Activated CD4-positive, alpha-beta T cell treated with anti-CD3 and anti-CD28 coated beads for 36 hours (primary cell): ENCODE measurements at regions not wholly inside any gene's neighbourhood (a gene's known extent, or its start where the extent isn't known, plus 50 kb on each side); places are given as distances from the start of the nearest gene placed in this dataset.

Experiments
- ATAC-seq: fragments of 200-7000 bp; cut with Tn5 transposase; one replicate; pipeline ENCODE4 v1.10.0; 2021; ENCODE audit warnings: mild to moderate bottlenecking, moderate library complexity
- CTCF ChIA-PET: fragments of 350-600 bp; sonication (Branson Sonifier 250); formaldehyde crosslinking; loops from one replicate; lab custom pipeline; 2021; ENCODE audit warnings: antibody characterized with exemption; lab: Charles Lee
- POLR2A ChIA-PET: fragments of 350-600 bp; sonication (Branson Sonifier 250); formaldehyde crosslinking; loops from one replicate; lab custom pipeline; 2021; ENCODE audit warnings: antibody characterized with exemption, inconsistent platforms; lab: Charles Lee
- DNase-seq: peaks from one replicate; pipeline ENCODE4 v3.0.0-alpha.2; 2020
- H3K27ac Mint-ChIP-seq: one replicate; pipeline ENCODE4 v1.8.0; 2021; ENCODE audit warnings: mixed read lengths
- H3K27me3 Mint-ChIP-seq: one replicate; pipeline ENCODE4 v1.8.0; 2021; ENCODE audit warnings: mixed read lengths
- H3K36me3 Mint-ChIP-seq: one replicate; pipeline ENCODE4 v1.8.0; 2021; ENCODE audit warnings: low read depth, mixed read lengths
- H3K4me1 Mint-ChIP-seq: one replicate; pipeline ENCODE4 v1.8.0; 2021; ENCODE audit warnings: mixed read lengths
- H3K4me3 Mint-ChIP-seq: one replicate; pipeline ENCODE4 v1.8.0; 2021; ENCODE audit warnings: mild to moderate bottlenecking, moderate library complexity, mixed read lengths
- H3K9me3 Mint-ChIP-seq: one replicate; pipeline ENCODE4 v1.8.0; 2021; ENCODE audit warnings: low read depth, mixed read lengths
- intact Hi-C, 2 experiments: fragments of 100-400 bp; cut with DNase I in 1 of 2; cut with micrococcal nuclease in 1 of 2; formaldehyde crosslinking; loops; one replicate each; pipeline versions ENCODE4 v1.14.2 to v1.15.1; 2022 to 2024; cut with DNase I, micrococcal nuclease

DNA sequence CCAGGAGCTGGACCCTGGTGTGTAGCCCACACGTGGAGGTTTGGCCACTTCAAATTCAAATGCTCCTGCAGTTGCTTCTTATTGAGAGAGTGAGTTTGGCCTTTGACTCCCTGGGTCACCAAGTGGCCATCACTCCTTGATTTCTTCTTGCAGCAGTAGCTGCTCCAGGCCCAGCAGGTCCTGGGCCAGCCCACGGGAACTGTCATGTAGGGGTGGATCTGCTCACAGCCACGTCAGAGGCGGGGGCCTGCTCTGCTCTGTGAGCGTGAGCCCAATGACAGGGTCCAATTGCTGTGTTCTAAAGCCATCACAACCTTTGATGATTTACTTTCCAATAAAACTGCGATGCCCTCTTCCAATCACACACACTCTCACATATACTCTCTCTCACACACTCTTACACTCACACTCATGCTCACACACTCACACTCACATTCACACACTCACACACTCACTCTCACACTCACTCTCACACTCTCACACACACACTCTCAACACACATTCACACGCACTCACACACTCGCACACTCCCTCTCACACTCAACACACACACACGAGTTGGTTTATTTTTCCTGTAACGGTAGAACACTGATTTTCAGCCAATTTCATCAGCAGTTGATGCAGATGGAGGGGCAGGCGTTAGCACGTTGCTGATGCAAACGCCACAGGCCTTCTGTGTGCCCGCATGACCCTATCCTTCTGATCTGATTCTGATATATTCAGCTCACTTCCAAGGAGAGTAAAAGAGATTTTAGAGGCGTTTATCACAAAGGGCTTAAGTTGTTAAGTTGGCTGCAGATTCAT is 210.7 kb upstream of the PPP2R2D start:
- POLR2A ChIA-PET, result no interaction called here
- H3K27me3 Mint-ChIP-seq, result peaks cover 3% of the 10 kb centered on the region

DNA sequence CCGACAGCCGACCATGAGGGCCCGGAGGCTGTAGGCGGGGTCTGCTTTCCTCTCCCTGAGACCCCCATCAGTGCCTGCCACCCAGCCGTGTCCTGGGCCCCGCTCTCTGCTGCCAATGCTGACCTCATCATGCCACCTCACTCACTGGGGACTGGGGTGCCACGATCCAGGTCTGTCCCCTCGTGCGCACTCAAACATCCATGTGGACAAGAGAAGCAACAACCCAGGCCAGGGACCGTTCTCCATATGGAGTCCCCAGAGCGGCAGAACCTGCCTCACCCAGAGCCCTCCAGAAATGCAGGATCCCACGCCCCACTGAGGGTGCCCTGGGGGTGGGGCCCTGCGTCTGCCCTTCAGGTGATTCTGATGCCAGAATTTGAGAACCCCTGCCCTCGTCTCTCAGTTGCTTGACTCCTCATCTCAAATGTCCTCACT is 210.0 kb upstream of the PPP2R2D start:
- no peaks in the 10 kb centered on the region for H3K36me3 Mint-ChIP-seq
- CTCF ChIA-PET, result no interaction called here
- no peaks in the 10 kb centered on the region for H3K4me1 Mint-ChIP-seq
- peaks cover 3% of the 10 kb centered on the region for H3K27me3 Mint-ChIP-seq
- no peak for ATAC-seq
- no peak for DNase-seq
- no peak overlapping the region for H3K4me3 Mint-ChIP-seq
- intact Hi-C loops, result no loop called here
- POLR2A ChIA-PET, result no interaction called here
- H3K9me3 Mint-ChIP-seq, result no peaks in the 10 kb centered on the region
- H3K27ac Mint-ChIP-seq, result no peak overlapping the region

More for the DNA sequence above, 210.7 kb upstream of the PPP2R2D start:
- Mint-ChIP-seq H3K36me3 (no peaks in the 10 kb centered on the region), H3K4me1 (no peaks in the 10 kb centered on the region), H3K27ac (no peak overlapping the region), H3K9me3 (no peaks in the 10 kb centered on the region), H3K4me3 (no peak overlapping the region)
- intact Hi-C loops, result no loop called here
- DNase-seq (no peak), ATAC-seq (no peak)
- CTCF ChIA-PET, result no interaction called here

DNA sequence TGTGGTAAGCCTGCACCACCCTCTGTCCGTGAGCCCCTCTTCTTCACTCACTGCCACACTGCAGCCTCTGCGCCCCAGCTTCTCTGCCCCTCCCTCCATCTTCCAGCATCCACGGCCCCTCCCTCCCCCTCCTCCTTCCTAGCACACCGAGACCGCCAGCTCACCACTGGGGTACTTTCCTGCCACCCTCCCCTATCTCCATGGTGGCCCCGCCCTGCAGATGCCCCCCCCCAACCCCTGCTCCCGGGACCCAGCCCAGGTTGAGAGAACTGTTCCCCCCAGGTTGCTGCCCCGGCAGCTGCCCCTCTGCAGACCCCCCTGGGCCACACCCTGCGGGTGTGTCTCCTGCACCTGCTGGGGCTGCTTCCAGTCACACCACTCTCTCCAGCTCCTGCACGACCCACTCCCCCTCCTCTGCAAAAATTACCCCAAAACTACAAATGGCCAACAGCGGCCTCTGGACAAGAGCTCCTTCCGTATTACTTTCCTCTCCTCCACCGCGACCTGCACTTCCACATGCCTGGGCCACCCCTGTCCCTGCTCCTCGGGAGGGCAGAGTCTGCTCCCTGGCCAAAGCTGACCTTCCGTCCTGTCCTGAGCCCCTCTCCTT is 209.2 kb upstream of the PPP2R2D start:
- Mint-ChIP-seq H3K9me3 (no peaks in the 10 kb centered on the region), H3K27ac (no peak overlapping the region), H3K4me3 (no peak overlapping the region), H3K27me3 (peaks cover 3% of the 10 kb centered on the region), H3K36me3 (no peaks in the 10 kb centered on the region), H3K4me1 (no peaks in the 10 kb centered on the region)
- intact Hi-C loops, result no loop called here
- DNase-seq, result no peak
- POLR2A ChIA-PET, result no interaction called here
- no peak for ATAC-seq
- CTCF ChIA-PET, result no interaction called here

DNA sequence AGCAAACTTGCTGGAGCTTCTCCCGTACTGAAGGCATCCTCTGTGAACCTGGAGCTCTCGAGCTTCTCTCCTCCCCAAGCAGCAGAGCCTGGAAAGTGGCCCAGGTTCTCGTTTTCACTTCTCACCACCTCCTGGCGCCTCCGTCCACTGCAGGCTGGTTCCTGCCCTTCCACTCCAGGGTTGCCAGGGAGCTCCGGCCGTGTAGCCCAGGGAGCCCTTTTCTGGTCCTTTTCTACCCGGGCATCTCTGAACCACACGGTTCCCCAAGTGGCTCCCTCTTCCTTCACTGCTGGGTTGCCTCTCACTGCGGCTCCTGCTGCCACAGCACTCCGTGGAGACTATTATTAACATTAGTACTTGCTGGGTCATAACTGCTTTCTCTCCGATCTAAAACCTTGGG is 208.6 kb upstream of the PPP2R2D start:
- ATAC-seq (no peak), DNase-seq (no peak)
- peaks cover 3% of the 10 kb centered on the region for H3K27me3 Mint-ChIP-seq
- intact Hi-C loops, result no loop called here
- CTCF ChIA-PET, result no interaction called here
- H3K4me3 Mint-ChIP-seq, result no peak overlapping the region
- H3K36me3 Mint-ChIP-seq, result no peaks in the 10 kb centered on the region
- H3K27ac Mint-ChIP-seq, result no peak overlapping the region
- POLR2A ChIA-PET, result no interaction called here
- H3K9me3 Mint-ChIP-seq, result no peaks in the 10 kb centered on the region
- H3K4me1 Mint-ChIP-seq, result no peaks in the 10 kb centered on the region

DNA sequence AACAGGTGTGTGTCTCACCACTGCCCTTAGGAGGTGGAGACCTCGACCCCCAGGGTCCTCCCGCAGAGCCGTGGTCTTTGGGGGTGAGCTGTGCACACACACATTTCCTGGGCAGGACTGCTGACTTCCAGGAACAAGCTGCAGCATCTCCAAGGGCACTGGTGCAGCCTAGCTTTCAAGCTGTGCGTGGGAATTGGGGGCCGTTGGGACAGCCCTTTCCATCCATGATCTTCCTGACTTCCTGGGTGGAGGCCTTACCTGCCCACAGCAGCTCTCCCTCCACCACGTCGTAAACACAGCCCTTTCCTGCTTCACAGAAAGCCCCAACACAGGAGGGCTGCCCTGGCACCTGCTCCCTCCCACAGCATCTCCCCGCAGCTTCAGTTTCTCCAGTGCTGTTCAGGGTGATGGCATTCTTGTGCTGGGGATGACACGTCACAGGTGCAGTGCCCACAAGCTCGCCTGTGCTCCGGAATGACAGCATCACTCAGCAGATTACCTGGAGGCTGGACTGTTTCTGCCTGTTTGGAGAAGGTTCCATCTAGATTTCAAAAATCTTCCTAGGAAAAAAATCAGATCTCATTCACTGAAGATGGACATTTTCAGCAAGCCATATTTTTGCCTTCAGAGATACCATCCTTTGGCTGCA is 208.0 kb upstream of the PPP2R2D start:
- Mint-ChIP-seq H3K36me3 (no peaks in the 10 kb centered on the region), H3K4me3 (no peak overlapping the region), H3K27me3 (peaks cover 3% of the 10 kb centered on the region), H3K9me3 (no peaks in the 10 kb centered on the region), H3K27ac (no peak overlapping the region), H3K4me1 (no peaks in the 10 kb centered on the region)
- DNase-seq (no peak), ATAC-seq (no peak)
- ChIA-PET POLR2A (no interaction called here), CTCF (no interaction called here)
- intact Hi-C loops, result no loop called here

DNA sequence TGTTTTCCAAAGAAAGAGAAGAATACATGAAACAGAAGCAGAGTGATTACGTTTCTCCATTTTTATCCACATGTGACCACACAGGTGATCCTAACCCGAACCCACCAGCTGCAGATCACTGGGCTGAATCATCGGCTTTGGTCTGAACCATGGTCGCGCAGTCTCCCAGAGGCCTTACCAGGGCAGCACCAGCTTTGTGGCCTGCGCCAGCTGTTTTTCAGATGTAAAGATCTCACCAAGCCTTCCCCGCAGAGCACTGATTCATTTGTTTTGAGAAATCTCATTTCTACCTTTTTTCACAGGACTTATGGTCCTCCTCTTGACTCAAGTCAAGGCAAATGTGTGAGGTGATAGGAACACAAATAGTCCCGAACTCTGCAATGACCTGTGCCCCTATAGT is 207.0 kb upstream of the PPP2R2D start:
- Mint-ChIP-seq H3K27me3 (peaks cover 3% of the 10 kb centered on the region), H3K9me3 (no peaks in the 10 kb centered on the region), H3K36me3 (no peaks in the 10 kb centered on the region), H3K4me1 (no peaks in the 10 kb centered on the region), H3K27ac (no peak overlapping the region), H3K4me3 (no peak overlapping the region)
- ChIA-PET POLR2A (no interaction called here), CTCF (no interaction called here)
- ATAC-seq, result no peak
- no peak for DNase-seq
- intact Hi-C loops, result no loop called here

DNA sequence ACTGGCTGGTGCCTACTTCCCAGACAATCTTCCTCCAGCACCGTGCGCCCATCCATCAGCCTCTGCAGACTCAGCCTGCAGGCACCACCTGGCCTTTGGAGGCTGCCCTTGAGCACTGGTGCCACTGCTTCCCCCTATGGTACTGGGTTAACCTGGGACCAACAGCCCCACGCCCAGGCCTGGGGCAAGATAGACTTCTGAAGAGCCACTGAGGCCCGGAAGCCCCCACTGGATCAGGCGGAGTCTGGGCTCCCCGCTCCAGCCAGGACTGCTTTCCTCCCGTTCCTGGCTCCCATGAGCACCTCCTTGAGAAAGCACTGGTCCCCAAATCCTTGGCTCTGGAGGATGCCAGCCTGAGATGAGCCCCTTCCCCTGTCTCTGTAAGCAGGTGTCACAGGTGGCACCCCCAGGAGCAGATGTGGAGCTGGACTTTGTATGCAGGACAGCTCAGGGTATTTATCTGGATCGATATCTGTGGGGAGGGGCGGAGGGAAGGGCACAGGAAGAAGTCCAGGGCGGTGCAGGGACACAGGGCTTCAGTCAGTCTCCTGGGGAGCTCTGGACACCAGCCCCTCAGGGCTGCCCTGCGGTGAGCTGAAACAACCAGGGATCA is 206.5 kb upstream of the PPP2R2D start:
- CTCF ChIA-PET, result no interaction called here
- H3K27me3 Mint-ChIP-seq, result peaks cover 3% of the 10 kb centered on the region
- DNase-seq (no peak), ATAC-seq (no peak)
- H3K4me1 Mint-ChIP-seq, result no peaks in the 10 kb centered on the region
- POLR2A ChIA-PET, result no interaction called here
- H3K36me3 Mint-ChIP-seq, result no peaks in the 10 kb centered on the region
- no peak overlapping the region for H3K27ac Mint-ChIP-seq
- H3K9me3 Mint-ChIP-seq, result no peaks in the 10 kb centered on the region
- intact Hi-C loops, result no loop called here
- no peak overlapping the region for H3K4me3 Mint-ChIP-seq

DNA sequence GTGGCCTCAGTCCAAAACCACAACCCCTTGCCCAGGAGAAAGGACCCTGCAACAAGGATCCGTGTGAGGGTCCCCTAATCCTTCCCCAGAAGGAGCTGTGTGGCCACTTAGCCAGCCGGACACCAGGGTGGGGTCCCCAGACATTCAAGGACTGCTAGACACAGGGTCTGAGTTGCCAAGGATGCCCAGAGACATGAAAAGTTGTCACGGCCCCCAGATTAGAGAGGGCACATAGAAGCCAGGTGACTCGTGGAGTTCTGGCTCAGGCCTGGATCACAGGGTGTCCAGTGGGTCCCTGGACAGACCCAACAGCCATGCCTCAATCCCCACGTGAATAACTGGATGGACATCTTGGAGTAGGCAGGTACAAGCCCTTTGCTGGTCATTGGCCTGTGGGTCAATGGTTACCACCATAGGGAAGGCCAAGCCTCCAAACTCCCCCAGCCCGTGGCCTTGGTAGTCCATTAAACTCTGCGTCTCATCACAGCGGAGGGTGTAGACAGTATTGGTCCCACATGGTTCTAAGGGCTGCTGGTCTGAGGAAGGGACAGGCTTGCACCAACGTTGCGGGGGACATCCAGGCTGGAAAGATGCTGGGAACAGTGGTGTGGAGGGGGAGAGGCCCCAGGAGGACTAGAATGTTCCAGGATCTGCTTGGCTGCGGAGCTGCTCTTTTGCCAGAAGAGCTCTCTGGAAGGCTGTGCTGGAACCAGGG is 205.9 kb upstream of the PPP2R2D start:
- no peaks in the 10 kb centered on the region for H3K36me3 Mint-ChIP-seq
- no peak overlapping the region for H3K27ac Mint-ChIP-seq
- no peaks in the 10 kb centered on the region for H3K9me3 Mint-ChIP-seq
- H3K27me3 Mint-ChIP-seq, result peaks cover 3% of the 10 kb centered on the region
- intact Hi-C loops, result no loop called here
- no peak for ATAC-seq
- ChIA-PET POLR2A (no interaction called here), CTCF (no interaction called here)
- H3K4me1 Mint-ChIP-seq, result no peaks in the 10 kb centered on the region
- H3K4me3 Mint-ChIP-seq, result no peak overlapping the region
- DNase-seq, result no peak

DNA sequence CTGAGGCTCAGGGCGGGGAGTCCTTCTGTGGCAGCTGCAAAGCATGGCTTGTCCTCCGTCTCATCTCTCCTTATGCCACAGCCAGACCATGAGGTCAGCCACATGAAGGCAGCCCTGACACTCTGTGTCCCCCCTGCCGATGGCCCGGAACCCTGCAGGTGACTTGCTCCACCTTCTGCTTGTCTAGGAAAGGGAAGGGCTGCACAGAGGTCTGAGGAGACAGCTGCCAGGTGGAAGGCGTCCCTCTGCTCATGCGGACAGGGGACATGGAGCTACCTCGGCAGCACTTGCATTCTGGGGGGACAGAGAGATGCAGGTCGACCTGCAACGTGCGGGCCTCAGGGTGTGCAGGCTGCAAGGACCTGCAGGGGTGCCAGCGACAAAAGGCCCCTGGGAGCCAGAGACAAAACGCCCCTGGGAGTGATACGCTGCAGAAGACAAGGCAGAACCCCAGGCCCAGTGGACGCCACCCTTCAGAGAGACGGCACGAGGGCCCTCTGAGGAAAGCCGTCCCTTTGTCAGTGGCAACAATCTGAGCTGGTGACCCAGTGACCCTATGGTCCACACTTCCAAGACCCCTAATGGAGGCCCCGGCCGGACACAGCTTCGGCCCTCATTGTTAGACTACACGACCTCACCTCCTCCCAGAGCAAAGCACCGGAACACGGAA is 205.2 kb upstream of the PPP2R2D start:
- no peak for DNase-seq
- H3K36me3 Mint-ChIP-seq, result no peaks in the 10 kb centered on the region
- POLR2A ChIA-PET, result no interaction called here
- no peaks in the 10 kb centered on the region for H3K9me3 Mint-ChIP-seq
- no peaks in the 10 kb centered on the region for H3K27me3 Mint-ChIP-seq
- no peaks in the 10 kb centered on the region for H3K4me1 Mint-ChIP-seq
- H3K27ac Mint-ChIP-seq, result no peak overlapping the region
- CTCF ChIA-PET, result interaction anchor here (1.0 kb wide), 1 partner anchor 22 kb away, joined by 3 read pairs; no protein-coding TSS in a partner anchor
- ATAC-seq, result no peak
- intact Hi-C loops, result no loop called here
- no peak overlapping the region for H3K4me3 Mint-ChIP-seq

DNA sequence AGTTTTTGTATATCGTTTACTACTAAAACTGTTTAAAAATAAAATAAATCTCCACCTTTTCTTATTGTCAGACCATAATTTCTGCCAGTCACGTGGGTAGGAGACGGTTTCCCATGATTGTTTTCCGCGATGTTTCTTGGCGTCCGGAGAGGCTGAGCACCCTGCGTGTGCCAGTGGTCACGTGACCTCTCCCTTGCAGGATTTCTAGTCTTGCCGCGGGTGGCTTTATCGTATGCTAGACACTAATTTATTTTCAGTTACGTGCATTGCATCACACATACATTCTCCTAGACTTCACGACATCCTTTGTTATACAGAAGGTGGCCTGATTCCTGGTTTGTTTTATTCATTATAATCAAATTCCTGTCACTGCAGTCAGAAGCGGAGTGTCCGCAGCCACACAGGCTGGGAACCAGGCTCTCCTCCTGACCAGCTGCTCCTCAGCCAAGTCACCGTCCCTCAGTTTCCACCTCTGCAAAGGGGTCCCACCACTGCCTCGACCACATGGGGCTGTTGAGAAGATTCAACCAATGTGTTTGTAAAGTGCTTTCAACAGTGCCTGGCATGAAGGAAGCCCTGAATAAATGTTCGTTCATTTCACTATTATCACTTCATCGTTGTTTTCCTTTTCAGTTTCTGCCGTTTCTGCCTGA is 203.2 kb upstream of the PPP2R2D start:
- Mint-ChIP-seq H3K9me3 (no peaks in the 10 kb centered on the region), H3K4me3 (no peak overlapping the region), H3K27me3 (no peaks in the 10 kb centered on the region), H3K4me1 (no peaks in the 10 kb centered on the region), H3K36me3 (no peaks in the 10 kb centered on the region), H3K27ac (no peak overlapping the region)
- intact Hi-C loops, result no loop called here
- CTCF ChIA-PET, result no interaction called here
- POLR2A ChIA-PET, result no interaction called here
- no peak for ATAC-seq
- no peak for DNase-seq

DNA sequence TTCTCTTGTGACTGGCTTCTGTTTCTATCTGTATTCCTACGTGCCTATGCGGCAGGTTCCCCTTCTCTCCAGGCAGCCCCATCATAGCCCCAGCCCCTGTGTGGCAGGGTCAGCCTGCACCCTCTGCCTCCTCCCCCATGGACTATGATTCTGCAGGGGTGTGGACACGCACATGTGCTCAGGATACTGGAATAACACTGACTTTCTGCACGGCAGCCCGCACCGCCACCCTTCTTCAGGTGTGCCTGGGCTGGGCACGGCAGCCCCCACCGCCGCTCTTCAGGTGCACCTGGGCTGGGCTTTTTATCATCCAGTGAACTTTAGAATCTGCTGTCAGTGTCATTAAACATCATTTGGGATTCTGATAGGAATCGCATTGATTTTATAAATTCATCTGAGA is 202.6 kb upstream of the PPP2R2D start:
- no peak for DNase-seq
- H3K4me1 Mint-ChIP-seq, result no peaks in the 10 kb centered on the region
- no peak overlapping the region for H3K27ac Mint-ChIP-seq
- H3K9me3 Mint-ChIP-seq, result no peaks in the 10 kb centered on the region
- peaks cover 1% of the 10 kb centered on the region for H3K27me3 Mint-ChIP-seq
- H3K4me3 Mint-ChIP-seq, result no peak overlapping the region
- intact Hi-C loops, result no loop called here
- ChIA-PET POLR2A (no interaction called here), CTCF (no interaction called here)
- no peaks in the 10 kb centered on the region for H3K36me3 Mint-ChIP-seq
- no peak for ATAC-seq
